MM.1S (cell line): ENCODE measurements at regions not wholly inside any gene's neighbourhood (a gene's known extent, or its start where the extent isn't known, plus 50 kb on each side); places are given as distances from the start of the nearest gene placed in this dataset.

ENCODE experiments used
- DNase-seq: peaks from one replicate; pipeline ENCODE4 v3.0.0-alpha.2; 2015
- H2AFZ ChIP-seq: fragments of 300-600 bp; sonication (generic); 2 replicates; pipeline ENCODE4 v1.6.0; 2016; ENCODE audit warnings: antibody characterized with exemption, low read length
- H3F3A ChIP-seq: fragments of 300-600 bp; sonication (generic); 2 replicates; pipeline ENCODE4 v1.6.1; 2016; ENCODE audit warnings: mild to moderate bottlenecking, antibody characterized with exemption, low read length, moderate library complexity, mixed read lengths; ENCODE audit not compliant: insufficient read depth
- H3K27ac ChIP-seq: fragments of 300-600 bp; sonication (generic); 2 replicates; pipeline ENCODE4 v1.5.1; 2016; ENCODE audit warnings: mild to moderate bottlenecking, low read length
- H3K27me3 ChIP-seq: fragments of 300-600 bp; sonication (generic); replicated peaks from 2 replicates; pipeline ENCODE4 v1.6.0; 2016; ENCODE audit warnings: low read length; ENCODE audit not compliant: insufficient read depth
- H3K36me3 ChIP-seq: fragments of 300-600 bp; sonication (generic); replicated peaks from 2 replicates; pipeline ENCODE4 v1.6.1; 2016; ENCODE audit warnings: mild to moderate bottlenecking, low read length, mixed read lengths; ENCODE audit not compliant: insufficient read depth
- H3K4me1 ChIP-seq: fragments of 300-600 bp; sonication (generic); 2 replicates; pipeline ENCODE4 v1.6.1; 2016; ENCODE audit warnings: low read length, mixed read lengths
- H3K4me2 ChIP-seq: fragments of 300-600 bp; sonication (generic); 2 replicates; pipeline ENCODE4 v1.6.0; 2016; ENCODE audit warnings: low read depth, low read length
- H3K4me3 ChIP-seq: fragments of 300-600 bp; sonication (generic); 2 replicates; pipeline ENCODE4 v1.5.1; 2016; ENCODE audit warnings: low read length, mixed read lengths
- H3K79me2 ChIP-seq: fragments of 300-600 bp; sonication (generic); 2 replicates; pipeline ENCODE4 v1.6.1; 2016; ENCODE audit warnings: mixed run types, low read length, mixed read lengths
- H3K9ac ChIP-seq: fragments of 300-600 bp; sonication (generic); 2 replicates; pipeline ENCODE4 v1.6.1; 2016; ENCODE audit warnings: low read length, mixed read lengths
- H3K9me2 ChIP-seq: fragments of 300-600 bp; sonication (generic); replicated peaks from 2 replicates; pipeline ENCODE4 v1.6.1; 2016; ENCODE audit warnings: mild to moderate bottlenecking, low read length, mixed read lengths; ENCODE audit not compliant: insufficient read depth
- H3K9me3 ChIP-seq: fragments of 300-600 bp; sonication (generic); replicated peaks from 2 replicates; pipeline ENCODE4 v1.6.1; 2016; ENCODE audit warnings: mild to moderate bottlenecking, low read length, mixed read lengths; ENCODE audit not compliant: insufficient read depth
- H4K20me1 ChIP-seq: fragments of 300-600 bp; sonication (generic); 2 replicates; pipeline ENCODE4 v1.6.1; 2016; ENCODE audit warnings: mild to moderate bottlenecking, low read length, moderate library complexity, mixed read lengths; ENCODE audit not compliant: insufficient read depth
- EZH2 ChIP-seq: fragments of 300-600 bp; sonication (generic); optimal IDR thresholded peaks from 2 replicates; pipeline ENCODE3; 2017; ENCODE audit warnings: low read depth, mild to moderate bottlenecking, antibody characterized with exemption, low read length, mixed read lengths
- EZH2phosphoT487 ChIP-seq: fragments of 300-600 bp; sonication (generic); IDR thresholded peaks from 2 replicates; pipeline ENCODE4 v1.6.1; 2018; ENCODE audit warnings: antibody characterized with exemption, low read length
- TF ChIP-seq, protein P1 (sequence below): fragments of 300-600 bp; sonication (generic); IDR thresholded peaks from 2 replicates; pipeline ENCODE4 v1.5.1; 2016; ENCODE audit warnings: antibody characterized with exemption, low read length, mixed read lengths

DNA sequence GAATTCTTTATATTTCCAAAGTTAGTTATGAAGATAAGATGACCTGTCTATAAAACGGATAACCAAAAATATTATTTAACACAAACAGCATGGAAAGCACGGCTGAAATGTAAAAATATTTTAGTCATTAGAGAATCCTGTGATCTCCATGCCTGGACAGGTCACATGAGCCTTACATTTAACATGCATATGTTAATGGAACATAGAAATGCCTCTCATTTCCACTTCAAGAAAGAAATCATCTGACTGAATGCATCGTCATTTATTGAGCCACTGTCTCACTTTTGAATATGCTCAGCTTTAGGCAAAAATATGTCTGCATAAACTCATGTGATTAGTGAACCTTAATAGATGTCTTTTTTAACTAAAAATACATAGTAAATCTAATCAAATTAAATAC lies 115.5 kb upstream of the COL24A1 start:
- TF ChIP-seq, protein P1, sequence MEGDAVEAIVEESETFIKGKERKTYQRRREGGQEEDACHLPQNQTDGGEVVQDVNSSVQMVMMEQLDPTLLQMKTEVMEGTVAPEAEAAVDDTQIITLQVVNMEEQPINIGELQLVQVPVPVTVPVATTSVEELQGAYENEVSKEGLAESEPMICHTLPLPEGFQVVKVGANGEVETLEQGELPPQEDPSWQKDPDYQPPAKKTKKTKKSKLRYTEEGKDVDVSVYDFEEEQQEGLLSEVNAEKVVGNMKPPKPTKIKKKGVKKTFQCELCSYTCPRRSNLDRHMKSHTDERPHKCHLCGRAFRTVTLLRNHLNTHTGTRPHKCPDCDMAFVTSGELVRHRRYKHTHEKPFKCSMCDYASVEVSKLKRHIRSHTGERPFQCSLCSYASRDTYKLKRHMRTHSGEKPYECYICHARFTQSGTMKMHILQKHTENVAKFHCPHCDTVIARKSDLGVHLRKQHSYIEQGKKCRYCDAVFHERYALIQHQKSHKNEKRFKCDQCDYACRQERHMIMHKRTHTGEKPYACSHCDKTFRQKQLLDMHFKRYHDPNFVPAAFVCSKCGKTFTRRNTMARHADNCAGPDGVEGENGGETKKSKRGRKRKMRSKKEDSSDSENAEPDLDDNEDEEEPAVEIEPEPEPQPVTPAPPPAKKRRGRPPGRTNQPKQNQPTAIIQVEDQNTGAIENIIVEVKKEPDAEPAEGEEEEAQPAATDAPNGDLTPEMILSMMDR, result no peak
- TF ChIP-seq EZH2 (no peak), EZH2phosphoT487 (no peak)
- H2AFZ ChIP-seq, result no peak overlapping the region
- no peaks in the 10 kb centered on the region for H4K20me1 ChIP-seq
- H3K9me3 ChIP-seq, result no peaks in the 10 kb centered on the region
- no peaks in the 10 kb centered on the region for H3K79me2 ChIP-seq
- no peaks in the 10 kb centered on the region for H3K27me3 ChIP-seq
- H3K27ac ChIP-seq, result no peak overlapping the region
- no peaks in the 10 kb centered on the region for H3K9me2 ChIP-seq
- H3K9ac ChIP-seq, result no peak overlapping the region
- no peaks in the 10 kb centered on the region for H3F3A ChIP-seq
- peaks cover 12% of the 10 kb centered on the region for H3K4me1 ChIP-seq
- H3K4me3 ChIP-seq, result no peak overlapping the region
- H3K36me3 ChIP-seq, result no peaks in the 10 kb centered on the region
- DNase-seq, result no peak
- H3K4me2 ChIP-seq, result no peak overlapping the region

DNA sequence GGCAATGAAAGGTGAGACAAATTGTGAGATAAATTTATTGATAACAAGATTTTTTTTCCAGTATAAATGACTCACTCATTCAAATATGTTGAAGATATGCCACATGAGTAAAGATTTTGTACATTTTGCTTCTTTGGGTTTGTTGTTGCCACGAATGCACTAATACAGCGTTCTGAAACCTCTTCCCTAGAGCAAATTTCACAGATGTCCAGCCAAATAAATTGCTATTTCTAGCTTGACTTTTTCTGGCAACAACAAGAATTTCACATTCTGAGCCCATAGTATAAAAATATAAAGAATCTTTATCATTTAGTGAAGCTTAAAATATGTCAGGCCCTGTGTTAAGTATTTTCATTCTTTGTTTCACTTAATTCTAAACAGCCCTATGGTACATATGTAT lies 114.5 kb upstream of the COL24A1 start:
- Histone ChIP-seq H3K27ac (peak overlapping the region; percentile 27; the same call in 1 of the 2 replicates), H2AFZ (peak overlapping the region; percentile 60), H4K20me1 (no peaks in the 10 kb centered on the region), H3K4me1 (peaks cover 12% of the 10 kb centered on the region), H3K4me2 (peak overlapping the region; percentile 50), H3F3A (no peaks in the 10 kb centered on the region), H3K9me3 (no peaks in the 10 kb centered on the region), H3K9me2 (no peaks in the 10 kb centered on the region), H3K9ac (peak overlapping the region; percentile 4; the same call in 1 of the 2 replicates), H3K27me3 (no peaks in the 10 kb centered on the region), H3K79me2 (no peaks in the 10 kb centered on the region), H3K4me3 (peak overlapping the region; percentile 23; the same call in 1 of the 2 replicates), H3K36me3 (no peaks in the 10 kb centered on the region)
- TF ChIP-seq EZH2phosphoT487 (no peak), EZH2 (no peak)
- TF ChIP-seq, protein P1, result no peak
- no peak for DNase-seq

DNA sequence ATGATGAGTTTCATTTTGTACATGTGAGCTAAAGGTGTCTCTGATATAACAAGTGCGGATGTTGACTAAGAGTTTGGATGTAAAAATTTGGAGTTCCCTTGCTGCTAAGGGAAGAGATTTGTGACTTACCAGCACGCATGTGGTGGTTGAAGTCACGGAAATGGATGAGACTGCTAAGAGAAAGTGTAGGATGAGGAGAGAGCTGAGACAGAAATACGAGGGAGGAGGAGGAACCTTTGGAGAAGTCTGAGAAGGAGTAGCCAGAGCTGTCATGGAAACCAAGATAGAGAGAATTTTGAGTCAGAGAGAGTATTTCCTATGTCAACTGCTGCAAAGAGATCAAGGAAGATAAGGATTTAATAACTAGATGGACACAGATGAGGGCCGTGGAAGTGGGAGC lies 106.5 kb upstream of the COL24A1 start:
- Histone ChIP-seq H3K9me2 (no peaks in the 10 kb centered on the region), H3K36me3 (no peaks in the 10 kb centered on the region), H3K9me3 (no peaks in the 10 kb centered on the region), H3K27ac (no peak overlapping the region), H3K79me2 (no peaks in the 10 kb centered on the region), H3K9ac (no peak overlapping the region), H2AFZ (no peak overlapping the region), H3K4me2 (no peak overlapping the region), H4K20me1 (no peaks in the 10 kb centered on the region), H3K4me1 (no peaks in the 10 kb centered on the region), H3F3A (no peaks in the 10 kb centered on the region), H3K27me3 (no peaks in the 10 kb centered on the region), H3K4me3 (no peak overlapping the region)
- TF ChIP-seq EZH2 (no peak), EZH2phosphoT487 (no peak)
- TF ChIP-seq, protein P1, result no peak
- DNase-seq, result no peak
